GM23338 (cell line): ENCODE measurements at regions not wholly inside any gene's neighbourhood (a gene's known extent, or its start where the extent isn't known, plus 50 kb on each side); places are given as distances from the start of the nearest gene placed in this dataset.

Experiments
- ATAC-seq: fragments of 200-7000 bp; cut with Tn5 transposase; 3 replicates; pipeline ENCODE4 v1.9.1; 2020
- DNase-seq: peaks from one replicate; pipeline ENCODE4 v3.0.0-alpha.2; 2015; ENCODE audit warnings: low spot score
- H2AFZ ChIP-seq: fragments of 200-600 bp; sonication (generic); 2 replicates; pipeline ENCODE4 v1.8.0; 2016; ENCODE audit warnings: antibody characterized with exemption, mild to moderate bottlenecking, moderate library complexity
- H3F3A ChIP-seq: fragments of 200-600 bp; sonication (generic); replicated peaks from 2 replicates; pipeline ENCODE4 v1.8.0; 2017; ENCODE audit warnings: antibody characterized with exemption, mixed run types, low read depth
- H3K27ac ChIP-seq: fragments of 200-600 bp; sonication (generic); 2 replicates; pipeline ENCODE4 v1.6.1; 2016; ENCODE audit warnings: low read depth
- H3K27me3 ChIP-seq: fragments of 200-600 bp; sonication (generic); 2 replicates; pipeline ENCODE4 v1.8.0; 2016; ENCODE audit warnings: mild to moderate bottlenecking, mixed run types, moderate library complexity; ENCODE audit not compliant: insufficient read depth
- H3K36me3 ChIP-seq: fragments of 200-600 bp; sonication (generic); 2 replicates; pipeline ENCODE4 v1.8.0; 2016; ENCODE audit warnings: mild to moderate bottlenecking; ENCODE audit not compliant: insufficient read depth
- H3K4me1 ChIP-seq: fragments of 200-600 bp; sonication (generic); 2 replicates; pipeline ENCODE4 v1.8.0; 2016; ENCODE audit warnings: mild to moderate bottlenecking, moderate library complexity; ENCODE audit not compliant: insufficient read depth
- H3K4me2 ChIP-seq: fragments of 200-600 bp; sonication (generic); 2 replicates; pipeline ENCODE4 v1.7.1; 2017; ENCODE audit warnings: mixed run types
- H3K4me3 ChIP-seq: fragments of 200-600 bp; sonication (generic); 2 replicates; pipeline ENCODE4 v1.6.1; 2016; ENCODE audit warnings: mixed run types
- H3K79me2 ChIP-seq: fragments of 200-600 bp; sonication (generic); replicated peaks from 2 replicates; pipeline ENCODE4 v1.8.0; 2017; ENCODE audit warnings: mild to moderate bottlenecking; ENCODE audit not compliant: insufficient read depth
- H3K9me2 ChIP-seq: fragments of 200-600 bp; sonication (generic); 2 replicates; pipeline ENCODE4 v1.8.0; 2017; ENCODE audit not compliant: insufficient read depth
- H4K20me1 ChIP-seq: fragments of 200-600 bp; sonication (generic); replicated peaks from 2 replicates; pipeline ENCODE4 v1.8.0; 2017; ENCODE audit warnings: mild to moderate bottlenecking; ENCODE audit not compliant: insufficient read depth
- H3K27ac Mint-ChIP-seq: 2 replicates; pipeline ENCODE4 v1.8.0; 2020; ENCODE audit warnings: inconsistent platforms, mild to moderate bottlenecking, moderate library complexity, mixed read lengths
- H3K27me3 Mint-ChIP-seq: 3 replicates; pipeline ENCODE4 v1.8.0; 2022; ENCODE audit warnings: low read depth, mild to moderate bottlenecking, moderate library complexity, mixed read lengths, inconsistent platforms; ENCODE audit not compliant: insufficient read depth, poor library complexity
- H3K36me3 Mint-ChIP-seq: 3 replicates; pipeline ENCODE4 v1.8.0; 2021; ENCODE audit warnings: low read depth, mild to moderate bottlenecking, inconsistent platforms, moderate library complexity, mixed read lengths
- H3K4me1 Mint-ChIP-seq: 3 replicates; pipeline ENCODE4 v1.8.0; 2020; ENCODE audit warnings: mild to moderate bottlenecking, inconsistent platforms, mixed read lengths
- H3K4me3 Mint-ChIP-seq: 3 replicates; pipeline ENCODE4 v1.8.0; 2021; ENCODE audit warnings: moderate library complexity, mild to moderate bottlenecking, inconsistent platforms, mixed read lengths
- H3K9me3 Mint-ChIP-seq: 3 replicates; pipeline ENCODE4 v1.8.0; 2020; ENCODE audit warnings: moderate library complexity, mild to moderate bottlenecking, inconsistent platforms, mixed read lengths
- CREB1 ChIP-seq: fragments of 250-450 bp; sonication (Bioruptor Pico); IDR thresholded peaks from 2 replicates; pipeline ENCODE4 v1.5.0; 2020; ENCODE audit warnings: low read depth, mild to moderate bottlenecking, moderate library complexity
- EZH2 ChIP-seq: fragments of 200-600 bp; sonication (generic); IDR thresholded peaks from one replicate; pipeline ENCODE4 v1.8.0; 2017; ENCODE audit warnings: antibody characterized with exemption, mild to moderate bottlenecking, low read depth; ENCODE audit not compliant: unreplicated experiment
- EZH2phosphoT487 ChIP-seq: fragments of 200-600 bp; sonication (generic); IDR thresholded peaks from one replicate; pipeline ENCODE4 v1.8.1; 2018; ENCODE audit warnings: antibody characterized with exemption; ENCODE audit not compliant: unreplicated experiment
- JUNB ChIP-seq: IDR thresholded peaks from one replicate; pipeline ENCODE4 v1.6.1; 2016; ENCODE audit warnings: antibody characterized with exemption; ENCODE audit not compliant: unreplicated experiment
- NANOG ChIP-seq: IDR thresholded peaks from 2 replicates; pipeline ENCODE4 v1.6.1; 2016; ENCODE audit warnings: antibody characterized with exemption, borderline replicate concordance
- POLR2AphosphoS5 ChIP-seq: IDR thresholded peaks from 2 replicates; pipeline ENCODE4 v1.6.1; 2016; ENCODE audit warnings: antibody characterized with exemption, low read depth
- STAT1 ChIP-seq: IDR thresholded peaks from one replicate; pipeline ENCODE4 v1.6.1; 2016; ENCODE audit warnings: antibody characterized with exemption; ENCODE audit not compliant: unreplicated experiment
- ZNF114 ChIP-seq: fragments of 250-450 bp; sonication (Bioruptor Pico); IDR thresholded peaks from 2 replicates; pipeline ENCODE4 v1.5.0; 2020; ENCODE audit warnings: mild to moderate bottlenecking, moderate library complexity
- ZNF331 ChIP-seq: fragments of 250-450 bp; sonication (Bioruptor Pico); IDR thresholded peaks from 2 replicates; pipeline ENCODE4 v1.5.0; 2020; ENCODE audit warnings: low read depth, mild to moderate bottlenecking, moderate library complexity
- TF ChIP-seq, protein P1 (sequence below): IDR thresholded peaks from one replicate; pipeline ENCODE4 v1.6.1; 2018; ENCODE audit warnings: antibody characterized with exemption; ENCODE audit not compliant: unreplicated experiment
- TF ChIP-seq, protein P2 (sequence below): fragments of 250-450 bp; sonication (Bioruptor Pico); IDR thresholded peaks from 2 replicates; pipeline ENCODE4 v1.5.0; 2020; ENCODE audit warnings: mild to moderate bottlenecking, moderate library complexity
- TF ChIP-seq, protein P3 (sequence below): IDR thresholded peaks from 2 replicates; pipeline ENCODE4 v1.6.1; 2016; ENCODE audit warnings: antibody characterized with exemption
- TF ChIP-seq, protein P4 (sequence below), 2 experiments: fragments of 200-600 bp in 1 of 2; sonication (generic) in 1 of 2; conservative IDR thresholded peaks; 2 replicates each; pipeline versions ENCODE4 v1.5.1 to v1.6.1; 2016 to 2017; ENCODE audit warnings: antibody characterized with exemption in 2 of 2, low read depth in 2 of 2, mild to moderate bottlenecking in 2 of 2, moderate library complexity in 1 of 2

DNA sequence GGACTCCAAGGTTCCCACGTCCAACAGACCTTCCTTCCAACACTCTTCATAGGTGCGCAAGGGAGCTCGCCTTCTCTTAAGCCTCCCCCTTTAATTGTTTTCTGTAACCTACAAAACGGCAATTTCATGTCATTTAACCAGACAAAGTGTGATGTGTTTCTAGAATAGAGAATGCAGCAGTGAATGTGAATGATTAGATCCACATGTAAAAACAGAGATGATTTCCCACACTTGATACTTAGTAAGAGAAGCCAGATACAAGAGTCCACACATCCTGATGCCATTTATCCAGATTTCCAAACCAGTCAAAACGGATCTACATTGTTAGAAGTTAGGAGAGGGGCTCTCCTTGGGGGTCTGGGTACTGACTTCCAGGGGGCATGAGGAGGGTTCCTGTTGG, 89.3 kb downstream of the IRF8 start:
- H2AFZ ChIP-seq = no peak overlapping the region
- no peak overlapping the region for H3K4me3 ChIP-seq
- no peak overlapping the region for H3K4me2 ChIP-seq
- H3K27me3 ChIP-seq = no peaks in the 10 kb centered on the region
- H3K27me3 Mint-ChIP-seq = peaks cover 3% of the 10 kb centered on the region
- H3F3A ChIP-seq = no peaks in the 10 kb centered on the region
- H3K36me3 Mint-ChIP-seq = no peaks in the 10 kb centered on the region
- no peak overlapping the region for H3K27ac Mint-ChIP-seq
- DNase-seq (no peak), ATAC-seq (no peak)
- H3K4me1 Mint-ChIP-seq = no peaks in the 10 kb centered on the region
- no peak overlapping the region for H3K4me3 Mint-ChIP-seq
- H3K9me3 Mint-ChIP-seq = no peaks in the 10 kb centered on the region
- no peaks in the 10 kb centered on the region for H3K79me2 ChIP-seq
- TF ChIP-seq EZH2 (no peak), CREB1 (CRISPR knock-in tag) (no peak), JUNB (no peak), ZNF114 (CRISPR knock-in tag) (no peak), EZH2phosphoT487 (no peak), ZNF331 (CRISPR knock-in tag) (no peak), POLR2AphosphoS5 (no peak), NANOG (no peak), STAT1 (no peak)
- TF ChIP-seq, protein P1, sequence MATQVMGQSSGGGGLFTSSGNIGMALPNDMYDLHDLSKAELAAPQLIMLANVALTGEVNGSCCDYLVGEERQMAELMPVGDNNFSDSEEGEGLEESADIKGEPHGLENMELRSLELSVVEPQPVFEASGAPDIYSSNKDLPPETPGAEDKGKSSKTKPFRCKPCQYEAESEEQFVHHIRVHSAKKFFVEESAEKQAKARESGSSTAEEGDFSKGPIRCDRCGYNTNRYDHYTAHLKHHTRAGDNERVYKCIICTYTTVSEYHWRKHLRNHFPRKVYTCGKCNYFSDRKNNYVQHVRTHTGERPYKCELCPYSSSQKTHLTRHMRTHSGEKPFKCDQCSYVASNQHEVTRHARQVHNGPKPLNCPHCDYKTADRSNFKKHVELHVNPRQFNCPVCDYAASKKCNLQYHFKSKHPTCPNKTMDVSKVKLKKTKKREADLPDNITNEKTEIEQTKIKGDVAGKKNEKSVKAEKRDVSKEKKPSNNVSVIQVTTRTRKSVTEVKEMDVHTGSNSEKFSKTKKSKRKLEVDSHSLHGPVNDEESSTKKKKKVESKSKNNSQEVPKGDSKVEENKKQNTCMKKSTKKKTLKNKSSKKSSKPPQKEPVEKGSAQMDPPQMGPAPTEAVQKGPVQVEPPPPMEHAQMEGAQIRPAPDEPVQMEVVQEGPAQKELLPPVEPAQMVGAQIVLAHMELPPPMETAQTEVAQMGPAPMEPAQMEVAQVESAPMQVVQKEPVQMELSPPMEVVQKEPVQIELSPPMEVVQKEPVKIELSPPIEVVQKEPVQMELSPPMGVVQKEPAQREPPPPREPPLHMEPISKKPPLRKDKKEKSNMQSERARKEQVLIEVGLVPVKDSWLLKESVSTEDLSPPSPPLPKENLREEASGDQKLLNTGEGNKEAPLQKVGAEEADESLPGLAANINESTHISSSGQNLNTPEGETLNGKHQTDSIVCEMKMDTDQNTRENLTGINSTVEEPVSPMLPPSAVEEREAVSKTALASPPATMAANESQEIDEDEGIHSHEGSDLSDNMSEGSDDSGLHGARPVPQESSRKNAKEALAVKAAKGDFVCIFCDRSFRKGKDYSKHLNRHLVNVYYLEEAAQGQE = no peak
- TF ChIP-seq, protein P2, sequence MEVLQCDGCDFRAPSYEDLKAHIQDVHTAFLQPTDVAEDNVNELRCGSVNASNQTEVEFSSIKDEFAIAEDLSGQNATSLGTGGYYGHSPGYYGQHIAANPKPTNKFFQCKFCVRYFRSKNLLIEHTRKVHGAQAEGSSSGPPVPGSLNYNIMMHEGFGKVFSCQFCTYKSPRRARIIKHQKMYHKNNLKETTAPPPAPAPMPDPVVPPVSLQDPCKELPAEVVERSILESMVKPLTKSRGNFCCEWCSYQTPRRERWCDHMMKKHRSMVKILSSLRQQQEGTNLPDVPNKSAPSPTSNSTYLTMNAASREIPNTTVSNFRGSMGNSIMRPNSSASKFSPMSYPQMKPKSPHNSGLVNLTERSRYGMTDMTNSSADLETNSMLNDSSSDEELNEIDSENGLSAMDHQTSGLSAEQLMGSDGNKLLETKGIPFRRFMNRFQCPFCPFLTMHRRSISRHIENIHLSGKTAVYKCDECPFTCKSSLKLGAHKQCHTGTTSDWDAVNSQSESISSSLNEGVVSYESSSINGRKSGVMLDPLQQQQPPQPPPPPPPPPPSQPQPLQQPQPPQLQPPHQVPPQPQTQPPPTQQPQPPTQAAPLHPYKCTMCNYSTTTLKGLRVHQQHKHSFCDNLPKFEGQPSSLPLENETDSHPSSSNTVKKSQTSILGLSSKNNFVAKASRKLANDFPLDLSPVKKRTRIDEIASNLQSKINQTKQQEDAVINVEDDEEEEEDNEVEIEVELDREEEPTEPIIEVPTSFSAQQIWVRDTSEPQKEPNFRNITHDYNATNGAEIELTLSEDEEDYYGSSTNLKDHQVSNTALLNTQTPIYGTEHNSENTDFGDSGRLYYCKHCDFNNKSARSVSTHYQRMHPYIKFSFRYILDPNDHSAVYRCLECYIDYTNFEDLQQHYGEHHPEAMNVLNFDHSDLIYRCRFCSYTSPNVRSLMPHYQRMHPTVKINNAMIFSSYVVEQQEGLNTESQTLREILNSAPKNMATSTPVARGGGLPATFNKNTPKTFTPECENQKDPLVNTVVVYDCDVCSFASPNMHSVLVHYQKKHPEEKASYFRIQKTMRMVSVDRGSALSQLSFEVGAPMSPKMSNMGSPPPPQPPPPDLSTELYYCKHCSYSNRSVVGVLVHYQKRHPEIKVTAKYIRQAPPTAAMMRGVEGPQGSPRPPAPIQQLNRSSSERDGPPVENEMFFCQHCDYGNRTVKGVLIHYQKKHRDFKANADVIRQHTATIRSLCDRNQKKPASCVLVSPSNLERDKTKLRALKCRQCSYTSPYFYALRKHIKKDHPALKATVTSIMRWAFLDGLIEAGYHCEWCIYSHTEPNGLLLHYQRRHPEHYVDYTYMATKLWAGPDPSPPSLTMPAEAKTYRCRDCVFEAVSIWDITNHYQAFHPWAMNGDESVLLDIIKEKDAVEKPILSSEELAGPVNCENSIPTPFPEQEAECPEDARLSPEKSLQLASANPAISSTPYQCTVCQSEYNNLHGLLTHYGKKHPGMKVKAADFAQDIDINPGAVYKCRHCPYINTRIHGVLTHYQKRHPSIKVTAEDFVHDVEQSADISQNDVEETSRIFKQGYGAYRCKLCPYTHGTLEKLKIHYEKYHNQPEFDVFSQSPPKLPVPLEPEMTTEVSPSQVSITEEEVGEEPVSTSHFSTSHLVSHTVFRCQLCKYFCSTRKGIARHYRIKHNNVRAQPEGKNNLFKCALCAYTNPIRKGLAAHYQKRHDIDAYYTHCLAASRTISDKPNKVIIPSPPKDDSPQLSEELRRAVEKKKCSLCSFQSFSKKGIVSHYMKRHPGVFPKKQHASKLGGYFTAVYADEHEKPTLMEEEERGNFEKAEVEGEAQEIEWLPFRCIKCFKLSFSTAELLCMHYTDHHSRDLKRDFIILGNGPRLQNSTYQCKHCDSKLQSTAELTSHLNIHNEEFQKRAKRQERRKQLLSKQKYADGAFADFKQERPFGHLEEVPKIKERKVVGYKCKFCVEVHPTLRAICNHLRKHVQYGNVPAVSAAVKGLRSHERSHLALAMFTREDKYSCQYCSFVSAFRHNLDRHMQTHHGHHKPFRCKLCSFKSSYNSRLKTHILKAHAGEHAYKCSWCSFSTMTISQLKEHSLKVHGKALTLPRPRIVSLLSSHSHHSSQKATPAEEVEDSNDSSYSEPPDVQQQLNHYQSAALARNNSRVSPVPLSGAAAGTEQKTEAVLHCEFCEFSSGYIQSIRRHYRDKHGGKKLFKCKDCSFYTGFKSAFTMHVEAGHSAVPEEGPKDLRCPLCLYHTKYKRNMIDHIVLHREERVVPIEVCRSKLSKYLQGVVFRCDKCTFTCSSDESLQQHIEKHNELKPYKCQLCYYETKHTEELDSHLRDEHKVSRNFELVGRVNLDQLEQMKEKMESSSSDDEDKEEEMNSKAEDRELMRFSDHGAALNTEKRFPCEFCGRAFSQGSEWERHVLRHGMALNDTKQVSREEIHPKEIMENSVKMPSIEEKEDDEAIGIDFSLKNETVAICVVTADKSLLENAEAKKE = no peak
- TF ChIP-seq, protein P3, sequence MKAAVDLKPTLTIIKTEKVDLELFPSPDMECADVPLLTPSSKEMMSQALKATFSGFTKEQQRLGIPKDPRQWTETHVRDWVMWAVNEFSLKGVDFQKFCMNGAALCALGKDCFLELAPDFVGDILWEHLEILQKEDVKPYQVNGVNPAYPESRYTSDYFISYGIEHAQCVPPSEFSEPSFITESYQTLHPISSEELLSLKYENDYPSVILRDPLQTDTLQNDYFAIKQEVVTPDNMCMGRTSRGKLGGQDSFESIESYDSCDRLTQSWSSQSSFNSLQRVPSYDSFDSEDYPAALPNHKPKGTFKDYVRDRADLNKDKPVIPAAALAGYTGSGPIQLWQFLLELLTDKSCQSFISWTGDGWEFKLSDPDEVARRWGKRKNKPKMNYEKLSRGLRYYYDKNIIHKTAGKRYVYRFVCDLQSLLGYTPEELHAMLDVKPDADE = no peak
- TF ChIP-seq, protein P4, sequence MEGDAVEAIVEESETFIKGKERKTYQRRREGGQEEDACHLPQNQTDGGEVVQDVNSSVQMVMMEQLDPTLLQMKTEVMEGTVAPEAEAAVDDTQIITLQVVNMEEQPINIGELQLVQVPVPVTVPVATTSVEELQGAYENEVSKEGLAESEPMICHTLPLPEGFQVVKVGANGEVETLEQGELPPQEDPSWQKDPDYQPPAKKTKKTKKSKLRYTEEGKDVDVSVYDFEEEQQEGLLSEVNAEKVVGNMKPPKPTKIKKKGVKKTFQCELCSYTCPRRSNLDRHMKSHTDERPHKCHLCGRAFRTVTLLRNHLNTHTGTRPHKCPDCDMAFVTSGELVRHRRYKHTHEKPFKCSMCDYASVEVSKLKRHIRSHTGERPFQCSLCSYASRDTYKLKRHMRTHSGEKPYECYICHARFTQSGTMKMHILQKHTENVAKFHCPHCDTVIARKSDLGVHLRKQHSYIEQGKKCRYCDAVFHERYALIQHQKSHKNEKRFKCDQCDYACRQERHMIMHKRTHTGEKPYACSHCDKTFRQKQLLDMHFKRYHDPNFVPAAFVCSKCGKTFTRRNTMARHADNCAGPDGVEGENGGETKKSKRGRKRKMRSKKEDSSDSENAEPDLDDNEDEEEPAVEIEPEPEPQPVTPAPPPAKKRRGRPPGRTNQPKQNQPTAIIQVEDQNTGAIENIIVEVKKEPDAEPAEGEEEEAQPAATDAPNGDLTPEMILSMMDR (conservative IDR thresholded peaks at IDR 0.05; ENCODE audit: low read depth in 2 of 2) = no peak
- no peaks in the 10 kb centered on the region for H3K9me2 ChIP-seq
- no peak overlapping the region for H3K27ac ChIP-seq
- no peaks in the 10 kb centered on the region for H3K36me3 ChIP-seq
- no peaks in the 10 kb centered on the region for H3K4me1 ChIP-seq
- H4K20me1 ChIP-seq = no peaks in the 10 kb centered on the region
